ENCODE measurements at regions not wholly inside any gene's neighbourhood (a gene's known extent, or its start where the extent isn't known, plus 50 kb on each side); places are given as distances from the start of the nearest gene placed in this dataset.

- no peak overlapping the region for H3K4me2 ChIP-seq (ENCODE audit: low read depth, low read length)
- no peaks in the 10 kb centered on the region for H3K36me3 ChIP-seq (replicated peaks; ENCODE audit: insufficient read depth, low read length)
- H3K9me3 ChIP-seq (replicated peaks; ENCODE audit: insufficient read depth, low read length), result no peaks in the 10 kb centered on the region
- peaks cover 7% of the 10 kb centered on the region; the same call in 1 of the 2 replicates for H3K79me2 ChIP-seq (ENCODE audit: low read length)
- H4K20me1 ChIP-seq (ENCODE audit: insufficient read depth, low read length), result no peaks in the 10 kb centered on the region
- H2AFZ ChIP-seq (ENCODE audit: low read length), result no peak overlapping the region
- H3F3A ChIP-seq (ENCODE audit: insufficient read depth, low read length), result no peaks in the 10 kb centered on the region
- H3K9ac ChIP-seq (ENCODE audit: low read length), result no peak overlapping the region
- no peaks in the 10 kb centered on the region for H3K27me3 ChIP-seq (replicated peaks; ENCODE audit: insufficient read depth, low read length)
- no peak overlapping the region for H3K27ac ChIP-seq (ENCODE audit: low read length)
- no peaks in the 10 kb centered on the region for H3K4me1 ChIP-seq (ENCODE audit: low read length)
- no peak for DNase-seq
- TF ChIP-seq EZH2phosphoT487 (IDR thresholded peaks at IDR 0.05; ENCODE audit: low read length), result no peak
- no peak for TF ChIP-seq CTCF (IDR thresholded peaks at IDR 0.05; ENCODE audit: low read length)
- no peak for TF ChIP-seq EZH2 (optimal IDR thresholded peaks at IDR 0.05; ENCODE audit: low read depth, low read length)
- no peak overlapping the region for H3K4me3 ChIP-seq (ENCODE audit: low read length)
- H3K9me2 ChIP-seq (replicated peaks; ENCODE audit: insufficient read depth, low read length), result no peaks in the 10 kb centered on the region
Measured at GRCh38 chr2:64737547-64737946, 83.8 kb upstream of the SERTAD2 start.

GRCh38 chr2:64738026-64738425 is 84.3 kb upstream of the SERTAD2 start:
- H3K27ac ChIP-seq (ENCODE audit: low read length), result no peak overlapping the region
- TF ChIP-seq CTCF (IDR thresholded peaks at IDR 0.05; ENCODE audit: low read length) (no peak), EZH2 (optimal IDR thresholded peaks at IDR 0.05; ENCODE audit: low read depth, low read length) (no peak), EZH2phosphoT487 (IDR thresholded peaks at IDR 0.05; ENCODE audit: low read length) (no peak)
- H3K9me3 ChIP-seq (replicated peaks; ENCODE audit: insufficient read depth, low read length), result no peaks in the 10 kb centered on the region
- H3F3A ChIP-seq (ENCODE audit: insufficient read depth, low read length), result no peaks in the 10 kb centered on the region
- no peaks in the 10 kb centered on the region for H4K20me1 ChIP-seq (ENCODE audit: insufficient read depth, low read length)
- no peaks in the 10 kb centered on the region for H3K27me3 ChIP-seq (replicated peaks; ENCODE audit: insufficient read depth, low read length)
- H3K4me1 ChIP-seq (ENCODE audit: low read length), result no peaks in the 10 kb centered on the region
- H3K4me3 ChIP-seq (ENCODE audit: low read length), result no peak overlapping the region
- H3K79me2 ChIP-seq (ENCODE audit: low read length), result peaks cover 7% of the 10 kb centered on the region; the same call in 1 of the 2 replicates
- H3K9ac ChIP-seq (ENCODE audit: low read length), result no peak overlapping the region
- no peak overlapping the region for H3K4me2 ChIP-seq (ENCODE audit: low read depth, low read length)
- H3K36me3 ChIP-seq (replicated peaks; ENCODE audit: insufficient read depth, low read length), result no peaks in the 10 kb centered on the region
- no peak overlapping the region for H2AFZ ChIP-seq (ENCODE audit: low read length)
- DNase-seq, result no peak
- no peaks in the 10 kb centered on the region for H3K9me2 ChIP-seq (replicated peaks; ENCODE audit: insufficient read depth, low read length)

GRCh38 chr2:64742678-64743077 is 89.0 kb upstream of the SERTAD2 start:
- Histone ChIP-seq H3K27ac (ENCODE audit: low read length) (no peak overlapping the region), H3K79me2 (ENCODE audit: low read length) (peaks cover 17% of the 10 kb centered on the region), H3K36me3 (replicated peaks; ENCODE audit: insufficient read depth, low read length) (no peaks in the 10 kb centered on the region), H3K4me1 (ENCODE audit: low read length) (no peaks in the 10 kb centered on the region), H2AFZ (ENCODE audit: low read length) (no peak overlapping the region), H3K9me3 (replicated peaks; ENCODE audit: insufficient read depth, low read length) (no peaks in the 10 kb centered on the region), H3K4me2 (ENCODE audit: low read depth, low read length) (no peak overlapping the region), H3K9me2 (replicated peaks; ENCODE audit: insufficient read depth, low read length) (no peaks in the 10 kb centered on the region), H4K20me1 (ENCODE audit: insufficient read depth, low read length) (no peaks in the 10 kb centered on the region), H3K27me3 (replicated peaks; ENCODE audit: insufficient read depth, low read length) (no peaks in the 10 kb centered on the region), H3F3A (ENCODE audit: insufficient read depth, low read length) (no peaks in the 10 kb centered on the region), H3K9ac (ENCODE audit: low read length) (no peak overlapping the region), H3K4me3 (ENCODE audit: low read length) (no peak overlapping the region)
- DNase-seq, result no peak
- TF ChIP-seq CTCF (IDR thresholded peaks at IDR 0.05; ENCODE audit: low read length) (no peak), EZH2phosphoT487 (IDR thresholded peaks at IDR 0.05; ENCODE audit: low read length) (no peak), EZH2 (optimal IDR thresholded peaks at IDR 0.05; ENCODE audit: low read depth, low read length) (no peak)

Data from MM.1S (cell line).